LNCaP clone FGC (cell line): ENCODE measurements at regions not wholly inside any gene's neighbourhood (a gene's known extent, or its start where the extent isn't known, plus 50 kb on each side); places are given as distances from the start of the nearest gene placed in this dataset.

Experiments
- DNase-seq: peaks from one replicate; pipeline ENCODE4 v3.0.0-alpha.2; 2011; ENCODE audit warnings: low read depth
- H3K4me3 ChIP-seq: 2 replicates; pipeline ENCODE4 v1.5.1; 2011; ENCODE audit warnings: mild to moderate bottlenecking, low read depth, low read length, control low read depth
- TF ChIP-seq, protein P1 (sequence below): IDR thresholded peaks from 2 replicates; pipeline ENCODE4 v1.5.1; 2012; ENCODE audit warnings: mild to moderate bottlenecking; ENCODE audit not compliant: control insufficient read depth, insufficient read depth; ENCODE audit errors: extremely low read depth

DNA sequence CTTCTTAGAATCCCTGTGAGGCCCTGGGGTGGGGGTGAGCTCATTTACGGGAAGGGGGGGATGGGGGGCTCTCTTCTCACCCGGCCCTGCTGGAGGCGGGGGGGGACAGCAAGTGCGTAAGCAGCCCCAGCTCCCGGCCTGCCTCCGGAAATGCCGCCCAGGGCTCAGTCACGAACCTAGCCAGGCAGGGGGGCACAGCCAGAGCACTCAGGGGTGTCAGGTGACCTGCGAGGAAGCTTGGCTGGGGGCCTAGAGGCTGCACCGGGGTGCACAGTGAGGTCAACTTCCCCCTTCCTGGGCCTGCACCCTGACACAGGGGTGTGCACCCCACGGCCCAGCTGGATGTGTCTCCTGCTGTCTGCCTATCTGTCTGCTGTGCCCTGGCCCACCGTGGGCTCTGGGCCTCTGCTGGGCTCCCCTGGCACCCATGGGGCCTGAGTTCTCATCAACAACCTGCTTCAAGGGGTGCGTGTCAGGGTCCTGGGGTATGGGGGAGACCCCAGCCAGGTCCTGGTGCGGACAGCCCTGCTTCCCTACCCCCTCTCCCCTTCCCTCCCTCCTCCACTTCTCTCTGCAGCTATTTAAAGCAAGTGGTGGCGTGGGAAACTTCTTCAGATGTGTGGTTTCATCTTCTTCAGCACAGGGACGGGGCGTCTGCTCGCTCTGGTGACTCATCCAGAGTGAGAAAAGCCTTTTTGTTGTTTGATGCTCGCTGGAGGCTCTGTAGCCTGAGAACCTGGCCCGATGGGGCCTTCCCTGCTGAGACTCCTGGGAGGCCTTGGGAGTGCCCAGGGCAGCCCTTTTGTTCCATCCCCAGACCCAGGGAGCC is 92.5 kb upstream of the RUNX3 start:
- TF ChIP-seq, protein P1, sequence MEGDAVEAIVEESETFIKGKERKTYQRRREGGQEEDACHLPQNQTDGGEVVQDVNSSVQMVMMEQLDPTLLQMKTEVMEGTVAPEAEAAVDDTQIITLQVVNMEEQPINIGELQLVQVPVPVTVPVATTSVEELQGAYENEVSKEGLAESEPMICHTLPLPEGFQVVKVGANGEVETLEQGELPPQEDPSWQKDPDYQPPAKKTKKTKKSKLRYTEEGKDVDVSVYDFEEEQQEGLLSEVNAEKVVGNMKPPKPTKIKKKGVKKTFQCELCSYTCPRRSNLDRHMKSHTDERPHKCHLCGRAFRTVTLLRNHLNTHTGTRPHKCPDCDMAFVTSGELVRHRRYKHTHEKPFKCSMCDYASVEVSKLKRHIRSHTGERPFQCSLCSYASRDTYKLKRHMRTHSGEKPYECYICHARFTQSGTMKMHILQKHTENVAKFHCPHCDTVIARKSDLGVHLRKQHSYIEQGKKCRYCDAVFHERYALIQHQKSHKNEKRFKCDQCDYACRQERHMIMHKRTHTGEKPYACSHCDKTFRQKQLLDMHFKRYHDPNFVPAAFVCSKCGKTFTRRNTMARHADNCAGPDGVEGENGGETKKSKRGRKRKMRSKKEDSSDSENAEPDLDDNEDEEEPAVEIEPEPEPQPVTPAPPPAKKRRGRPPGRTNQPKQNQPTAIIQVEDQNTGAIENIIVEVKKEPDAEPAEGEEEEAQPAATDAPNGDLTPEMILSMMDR = no peak
- no peak for DNase-seq
- no peak overlapping the region for H3K4me3 ChIP-seq

DNA sequence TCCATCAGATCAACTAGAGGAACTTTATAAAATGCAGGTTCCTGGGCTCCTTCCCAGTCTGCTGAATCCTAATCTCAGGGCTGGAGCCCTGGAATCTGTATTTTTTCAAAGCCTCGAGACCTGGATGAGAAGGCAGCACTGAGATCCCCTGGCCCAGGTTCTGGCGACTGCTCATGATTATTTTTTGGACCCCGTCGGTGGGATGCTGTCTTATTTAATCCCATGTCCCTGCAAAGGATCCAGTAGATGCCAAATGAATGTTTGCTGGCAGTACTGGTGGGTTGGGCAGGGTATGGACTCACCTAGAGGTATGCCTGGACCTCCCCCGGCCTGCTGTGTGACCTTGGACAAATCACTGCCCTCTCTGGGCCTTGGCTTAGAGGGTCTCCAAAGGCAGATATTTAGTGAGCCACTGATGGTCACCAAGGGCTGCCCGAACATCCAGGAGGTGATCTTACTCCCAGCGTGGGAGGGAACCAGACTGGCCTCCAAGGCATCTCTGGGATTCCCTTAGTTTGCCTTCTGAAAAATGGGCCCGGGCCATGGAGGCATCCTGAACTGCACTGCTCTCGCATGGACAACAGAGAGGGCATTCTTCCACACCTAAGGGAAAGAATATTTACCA is 91.6 kb upstream of the RUNX3 start:
- DNase-seq = no peak

DNA sequence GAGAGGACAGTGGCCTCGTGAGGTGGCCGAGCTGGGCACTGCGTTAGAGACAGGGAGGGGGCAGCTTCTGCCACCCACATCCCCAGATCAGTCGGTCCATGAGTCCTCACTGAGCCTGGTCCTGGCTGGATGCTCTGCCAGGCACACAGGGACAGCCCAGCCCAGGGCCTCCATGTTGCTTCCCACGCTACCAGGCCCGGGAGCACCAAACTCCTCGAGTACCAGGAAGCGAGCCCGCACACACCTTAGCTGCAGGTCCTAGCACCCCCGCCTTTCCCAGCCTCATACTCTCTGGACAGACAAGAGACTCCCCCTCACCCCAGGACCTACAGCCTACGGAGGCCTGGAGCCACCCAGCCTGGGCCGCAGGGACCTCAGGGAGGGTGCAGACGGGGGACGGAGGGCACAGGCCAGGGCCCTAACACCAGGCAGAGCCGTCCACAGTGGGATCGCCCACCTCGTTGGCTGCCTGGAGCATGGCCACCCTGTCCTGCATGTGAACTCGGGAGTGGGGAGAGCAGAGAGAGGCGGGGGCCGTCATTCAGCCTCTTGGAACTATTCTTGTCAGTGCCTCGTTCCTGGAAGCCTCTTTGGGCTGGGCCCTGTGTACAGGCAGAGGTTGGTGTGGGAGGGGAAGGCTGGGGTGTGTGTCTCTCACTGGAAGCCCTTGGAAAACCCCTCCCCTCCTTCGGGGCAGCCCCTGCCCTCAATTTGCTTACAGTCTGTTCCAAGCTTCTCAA is 90.9 kb upstream of the RUNX3 start:
- DNase-seq = no peak
- no peak overlapping the region for H3K4me3 ChIP-seq
- TF ChIP-seq, protein P1 = no peak

More for the DNA sequence above, 91.6 kb upstream of the RUNX3 start:
- no peak overlapping the region for H3K4me3 ChIP-seq
- TF ChIP-seq, protein P1 = no peak

DNA sequence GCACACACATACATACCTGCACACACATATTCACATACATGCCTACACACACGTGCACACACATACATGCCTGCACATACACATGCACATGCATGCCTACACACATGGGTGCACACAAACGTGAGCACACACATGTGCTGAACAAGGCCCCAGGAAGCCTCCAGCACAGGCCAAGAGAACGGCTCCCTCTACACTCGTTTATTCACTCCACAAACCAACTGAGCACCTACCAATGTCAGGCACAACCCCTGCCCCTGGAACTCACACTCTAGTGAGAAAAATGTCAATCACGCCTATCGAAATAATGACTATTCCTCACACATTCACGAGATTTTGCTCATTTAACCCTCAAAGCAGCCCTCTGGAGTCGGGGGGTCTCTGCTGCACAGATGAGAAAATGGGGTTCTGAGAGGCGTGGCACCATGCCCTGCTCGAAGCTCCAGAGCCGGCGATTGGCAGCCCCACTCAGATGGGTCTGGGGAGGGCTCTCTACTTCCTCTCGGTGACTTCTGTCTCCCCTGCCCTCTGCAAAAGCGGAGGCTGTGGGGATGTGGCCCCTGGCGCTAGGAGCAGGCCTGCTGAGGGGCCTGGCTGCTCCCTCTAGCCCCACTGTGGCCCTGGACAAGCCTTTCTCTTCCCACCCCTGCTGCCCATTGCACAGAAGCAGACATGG is 90.2 kb upstream of the RUNX3 start:
- TF ChIP-seq, protein P1 = no peak
- no peak overlapping the region for H3K4me3 ChIP-seq
- DNase-seq = no peak

DNA sequence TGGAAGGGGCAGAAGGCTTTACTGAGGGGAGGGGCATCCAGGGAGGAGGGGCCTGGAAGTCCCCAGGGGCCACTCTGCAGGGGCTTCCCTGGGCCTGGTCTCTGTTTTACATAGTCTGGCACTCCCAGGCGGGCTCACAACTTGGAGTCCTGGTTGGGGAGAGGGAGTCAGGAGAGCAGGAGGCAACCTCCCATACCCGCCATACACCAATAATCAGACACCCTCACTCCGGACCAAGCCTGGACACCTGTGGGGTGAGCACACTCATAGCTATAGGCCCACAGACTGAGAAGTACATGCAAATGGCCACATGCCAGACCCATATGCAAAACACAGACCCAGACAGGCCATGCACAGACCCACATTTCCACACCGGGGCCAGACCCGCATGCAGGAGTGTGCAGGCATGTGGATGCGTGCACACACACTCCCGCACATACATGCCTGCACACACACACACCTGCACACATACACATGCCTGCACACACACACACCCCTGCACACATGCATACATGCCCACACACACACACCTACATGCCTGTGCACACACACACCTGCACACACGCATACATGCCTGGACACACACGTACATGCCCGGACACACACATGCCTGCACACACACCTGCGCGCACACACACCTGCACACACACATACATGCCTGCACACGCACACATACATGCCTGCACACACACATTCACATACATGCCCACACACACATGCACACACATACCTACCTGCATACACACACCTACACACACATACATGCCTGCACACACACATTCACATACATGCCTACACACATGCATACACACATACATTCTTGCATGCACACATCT is 89.5 kb upstream of the RUNX3 start:
- DNase-seq = no peak
- H3K4me3 ChIP-seq = no peak overlapping the region
- TF ChIP-seq, protein P1 = no peak

DNA sequence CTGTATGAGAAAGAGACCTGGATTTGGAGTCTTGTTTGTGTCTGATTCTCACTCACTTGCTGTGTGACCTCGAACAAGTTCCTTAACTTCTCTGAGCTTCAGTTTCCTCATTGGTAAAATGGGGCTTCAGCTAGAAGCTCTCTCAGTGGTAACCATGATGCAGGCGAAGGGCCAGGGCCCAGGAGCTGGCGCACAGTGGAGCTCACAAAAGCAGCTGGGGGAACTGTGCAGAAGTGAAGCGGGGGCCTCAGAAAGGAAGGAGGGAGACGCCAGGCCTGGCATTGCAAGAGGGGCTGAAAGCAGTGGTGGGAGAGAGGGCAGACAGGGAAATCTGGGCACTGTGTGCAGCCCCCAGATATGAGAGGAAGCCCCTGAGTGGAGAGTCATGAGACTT is 88.9 kb upstream of the RUNX3 start:
- TF ChIP-seq, protein P1 = no peak
- DNase-seq = no peak
- H3K4me3 ChIP-seq = no peak overlapping the region
